MM.1S (cell line): ENCODE measurements at regions not wholly inside any gene's neighbourhood (a gene's known extent, or its start where the extent isn't known, plus 50 kb on each side); places are given as distances from the start of the nearest gene placed in this dataset.

Experiments used
- DNase-seq: peaks from one replicate; pipeline ENCODE4 v3.0.0-alpha.2; 2015
- H2AFZ ChIP-seq: fragments of 300-600 bp; sonication (generic); 2 replicates; pipeline ENCODE4 v1.6.0; 2016; ENCODE audit warnings: antibody characterized with exemption, low read length
- H3F3A ChIP-seq: fragments of 300-600 bp; sonication (generic); 2 replicates; pipeline ENCODE4 v1.6.1; 2016; ENCODE audit warnings: mild to moderate bottlenecking, antibody characterized with exemption, low read length, moderate library complexity, mixed read lengths; ENCODE audit not compliant: insufficient read depth
- H3K27ac ChIP-seq: fragments of 300-600 bp; sonication (generic); 2 replicates; pipeline ENCODE4 v1.5.1; 2016; ENCODE audit warnings: mild to moderate bottlenecking, low read length
- H3K27me3 ChIP-seq: fragments of 300-600 bp; sonication (generic); replicated peaks from 2 replicates; pipeline ENCODE4 v1.6.0; 2016; ENCODE audit warnings: low read length; ENCODE audit not compliant: insufficient read depth
- H3K36me3 ChIP-seq: fragments of 300-600 bp; sonication (generic); replicated peaks from 2 replicates; pipeline ENCODE4 v1.6.1; 2016; ENCODE audit warnings: mild to moderate bottlenecking, low read length, mixed read lengths; ENCODE audit not compliant: insufficient read depth
- H3K4me1 ChIP-seq: fragments of 300-600 bp; sonication (generic); 2 replicates; pipeline ENCODE4 v1.6.1; 2016; ENCODE audit warnings: low read length, mixed read lengths
- H3K4me2 ChIP-seq: fragments of 300-600 bp; sonication (generic); 2 replicates; pipeline ENCODE4 v1.6.0; 2016; ENCODE audit warnings: low read depth, low read length
- H3K4me3 ChIP-seq: fragments of 300-600 bp; sonication (generic); 2 replicates; pipeline ENCODE4 v1.5.1; 2016; ENCODE audit warnings: low read length, mixed read lengths
- H3K79me2 ChIP-seq: fragments of 300-600 bp; sonication (generic); 2 replicates; pipeline ENCODE4 v1.6.1; 2016; ENCODE audit warnings: mixed run types, low read length, mixed read lengths
- H3K9ac ChIP-seq: fragments of 300-600 bp; sonication (generic); 2 replicates; pipeline ENCODE4 v1.6.1; 2016; ENCODE audit warnings: low read length, mixed read lengths
- H3K9me2 ChIP-seq: fragments of 300-600 bp; sonication (generic); replicated peaks from 2 replicates; pipeline ENCODE4 v1.6.1; 2016; ENCODE audit warnings: mild to moderate bottlenecking, low read length, mixed read lengths; ENCODE audit not compliant: insufficient read depth
- H3K9me3 ChIP-seq: fragments of 300-600 bp; sonication (generic); replicated peaks from 2 replicates; pipeline ENCODE4 v1.6.1; 2016; ENCODE audit warnings: mild to moderate bottlenecking, low read length, mixed read lengths; ENCODE audit not compliant: insufficient read depth
- H4K20me1 ChIP-seq: fragments of 300-600 bp; sonication (generic); 2 replicates; pipeline ENCODE4 v1.6.1; 2016; ENCODE audit warnings: mild to moderate bottlenecking, low read length, moderate library complexity, mixed read lengths; ENCODE audit not compliant: insufficient read depth
- EZH2 ChIP-seq: fragments of 300-600 bp; sonication (generic); optimal IDR thresholded peaks from 2 replicates; pipeline ENCODE3; 2017; ENCODE audit warnings: low read depth, mild to moderate bottlenecking, antibody characterized with exemption, low read length, mixed read lengths
- EZH2phosphoT487 ChIP-seq: fragments of 300-600 bp; sonication (generic); IDR thresholded peaks from 2 replicates; pipeline ENCODE4 v1.6.1; 2018; ENCODE audit warnings: antibody characterized with exemption, low read length
- TF ChIP-seq, protein P1 (sequence below): fragments of 300-600 bp; sonication (generic); IDR thresholded peaks from 2 replicates; pipeline ENCODE4 v1.5.1; 2016; ENCODE audit warnings: antibody characterized with exemption, low read length, mixed read lengths

DNA sequence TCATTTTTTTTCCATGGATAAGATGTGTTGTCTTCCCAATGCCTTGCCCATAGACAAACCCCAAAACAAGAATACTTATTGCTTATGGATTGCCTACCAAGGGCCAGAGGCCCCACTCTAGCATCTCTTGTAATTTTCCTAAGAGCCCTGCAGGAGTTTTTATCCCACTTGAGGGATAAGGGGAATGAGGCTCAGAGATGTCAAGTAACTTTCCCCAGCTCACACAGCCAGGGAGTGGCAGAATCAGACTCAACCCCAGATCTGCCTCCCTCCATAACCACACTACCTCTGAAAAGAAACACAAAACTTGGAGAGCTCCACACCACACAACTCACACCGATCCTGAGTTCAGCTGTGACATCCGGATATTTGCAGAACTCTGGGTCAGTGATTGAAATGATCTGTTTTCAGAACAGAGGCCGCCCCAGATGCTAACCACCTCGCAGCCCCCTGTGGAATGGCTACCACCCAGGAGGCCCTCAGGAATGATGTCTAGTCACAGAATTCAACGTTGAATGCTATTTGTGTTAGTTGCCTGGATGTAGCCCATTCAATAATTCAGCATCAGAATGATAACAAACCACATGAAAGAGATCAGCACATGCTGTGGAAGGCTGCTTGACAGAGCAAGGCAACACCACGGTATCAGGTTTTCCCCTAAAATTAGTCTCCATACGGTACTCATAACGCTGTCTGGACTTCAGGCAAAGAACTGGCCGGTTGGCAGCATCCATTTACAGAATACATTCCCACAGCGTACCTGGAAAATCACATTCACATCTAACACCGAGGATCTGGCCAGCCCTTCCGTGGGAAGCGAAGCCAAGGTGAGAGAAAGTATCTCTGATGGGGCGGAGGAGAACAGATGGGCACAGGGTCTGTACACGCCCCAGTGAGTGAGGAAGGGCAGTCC lies 231.9 kb downstream of the TOMM20 start:
- no peak overlapping the region for H3K9ac ChIP-seq
- H3K27me3 ChIP-seq, result no peaks in the 10 kb centered on the region
- no peaks in the 10 kb centered on the region for H3K4me1 ChIP-seq
- H3K4me3 ChIP-seq, result no peak overlapping the region
- H2AFZ ChIP-seq, result no peak overlapping the region
- no peak overlapping the region for H3K4me2 ChIP-seq
- no peaks in the 10 kb centered on the region for H4K20me1 ChIP-seq
- no peak overlapping the region for H3K27ac ChIP-seq
- H3K9me3 ChIP-seq, result no peaks in the 10 kb centered on the region
- H3K36me3 ChIP-seq, result no peaks in the 10 kb centered on the region
- H3K9me2 ChIP-seq, result no peaks in the 10 kb centered on the region
- no peaks in the 10 kb centered on the region for H3F3A ChIP-seq
- no peak for DNase-seq
- TF ChIP-seq, protein P1, sequence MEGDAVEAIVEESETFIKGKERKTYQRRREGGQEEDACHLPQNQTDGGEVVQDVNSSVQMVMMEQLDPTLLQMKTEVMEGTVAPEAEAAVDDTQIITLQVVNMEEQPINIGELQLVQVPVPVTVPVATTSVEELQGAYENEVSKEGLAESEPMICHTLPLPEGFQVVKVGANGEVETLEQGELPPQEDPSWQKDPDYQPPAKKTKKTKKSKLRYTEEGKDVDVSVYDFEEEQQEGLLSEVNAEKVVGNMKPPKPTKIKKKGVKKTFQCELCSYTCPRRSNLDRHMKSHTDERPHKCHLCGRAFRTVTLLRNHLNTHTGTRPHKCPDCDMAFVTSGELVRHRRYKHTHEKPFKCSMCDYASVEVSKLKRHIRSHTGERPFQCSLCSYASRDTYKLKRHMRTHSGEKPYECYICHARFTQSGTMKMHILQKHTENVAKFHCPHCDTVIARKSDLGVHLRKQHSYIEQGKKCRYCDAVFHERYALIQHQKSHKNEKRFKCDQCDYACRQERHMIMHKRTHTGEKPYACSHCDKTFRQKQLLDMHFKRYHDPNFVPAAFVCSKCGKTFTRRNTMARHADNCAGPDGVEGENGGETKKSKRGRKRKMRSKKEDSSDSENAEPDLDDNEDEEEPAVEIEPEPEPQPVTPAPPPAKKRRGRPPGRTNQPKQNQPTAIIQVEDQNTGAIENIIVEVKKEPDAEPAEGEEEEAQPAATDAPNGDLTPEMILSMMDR, result no peak
- no peak for TF ChIP-seq EZH2
- no peak for TF ChIP-seq EZH2phosphoT487
- no peaks in the 10 kb centered on the region for H3K79me2 ChIP-seq

- Histone ChIP-seq H3K79me2 (no peaks in the 10 kb centered on the region), H4K20me1 (no peaks in the 10 kb centered on the region), H3K4me2 (no peak overlapping the region), H3K9ac (no peak overlapping the region), H3K27me3 (no peaks in the 10 kb centered on the region), H3K4me3 (no peak overlapping the region), H3K4me1 (no peaks in the 10 kb centered on the region), H3K9me3 (no peaks in the 10 kb centered on the region), H2AFZ (no peak overlapping the region), H3F3A (no peaks in the 10 kb centered on the region), H3K9me2 (no peaks in the 10 kb centered on the region), H3K36me3 (no peaks in the 10 kb centered on the region), H3K27ac (no peak overlapping the region)
- DNase-seq, result no peak
- TF ChIP-seq EZH2phosphoT487, result no peak
- TF ChIP-seq EZH2, result no peak
- TF ChIP-seq, protein P1, result no peak
These were observed 234.7 kb downstream of the TOMM20 start for GRCh38 chr1:234893725-234894630.

GRCh38 chr1:234893359-234893724 lies 235.3 kb downstream of the TOMM20 start:
- DNase-seq, result no peak
- no peaks in the 10 kb centered on the region for H3K9me3 ChIP-seq
- no peaks in the 10 kb centered on the region for H3K36me3 ChIP-seq
- H3K27me3 ChIP-seq, result no peaks in the 10 kb centered on the region
- no peak for TF ChIP-seq EZH2phosphoT487
- H3K4me1 ChIP-seq, result no peaks in the 10 kb centered on the region
- H3F3A ChIP-seq, result no peaks in the 10 kb centered on the region
- no peak overlapping the region for H3K27ac ChIP-seq
- no peaks in the 10 kb centered on the region for H3K9me2 ChIP-seq
- no peak overlapping the region for H2AFZ ChIP-seq
- no peak overlapping the region for H3K4me3 ChIP-seq
- H4K20me1 ChIP-seq, result no peaks in the 10 kb centered on the region
- H3K79me2 ChIP-seq, result no peaks in the 10 kb centered on the region
- H3K9ac ChIP-seq, result no peak overlapping the region
- no peak overlapping the region for H3K4me2 ChIP-seq
